T-helper 2 cell treated with Interferon-gamma antibody and Interleukin-4, amounts not matched to agents 5 μg/mL and 100 μg/mL, for 36 hours (primary cell): ENCODE measurements at regions not wholly inside any gene's neighbourhood (a gene's known extent, or its start where the extent isn't known, plus 50 kb on each side); places are given as distances from the start of the nearest gene placed in this dataset.

Experiments used
- DNase-seq: peaks from one replicate; pipeline ENCODE4 v3.0.0; 2021; ENCODE audit warnings: low spot score
- H3K27ac Mint-ChIP-seq: one replicate; pipeline ENCODE4 v1.8.0; 2021; ENCODE audit warnings: mild to moderate bottlenecking, mixed read lengths
- H3K27me3 Mint-ChIP-seq: one replicate; pipeline ENCODE4 v1.8.0; 2021; ENCODE audit warnings: low read depth, mixed read lengths
- H3K36me3 Mint-ChIP-seq: one replicate; pipeline ENCODE4 v1.8.0; 2021; ENCODE audit warnings: low read depth, mixed read lengths
- H3K4me1 Mint-ChIP-seq: one replicate; pipeline ENCODE4 v1.8.0; 2021; ENCODE audit warnings: low read depth, mixed read lengths
- H3K4me3 Mint-ChIP-seq: one replicate; pipeline ENCODE4 v1.8.0; 2022; ENCODE audit warnings: mild to moderate bottlenecking, moderate library complexity, mixed read lengths
- H3K9me3 Mint-ChIP-seq: one replicate; pipeline ENCODE4 v1.8.0; 2021; ENCODE audit warnings: mixed read lengths

GRCh38 chr11:70645537-70645936 lies 247.2 kb downstream of the CTTN start:
- Mint-ChIP-seq H3K4me3 (no peak overlapping the region), H3K36me3 (no peaks in the 10 kb centered on the region), H3K27ac (no peak overlapping the region), H3K27me3 (no peaks in the 10 kb centered on the region), H3K4me1 (no peaks in the 10 kb centered on the region), H3K9me3 (no peaks in the 10 kb centered on the region)
- DNase-seq, result no peak

GRCh38 chr11:70646272-70647049 lies 248.1 kb downstream of the CTTN start:
- Mint-ChIP-seq H3K27ac (no peak overlapping the region), H3K4me1 (no peaks in the 10 kb centered on the region), H3K4me3 (no peak overlapping the region), H3K36me3 (no peaks in the 10 kb centered on the region), H3K27me3 (no peaks in the 10 kb centered on the region), H3K9me3 (no peaks in the 10 kb centered on the region)
- DNase-seq, result no peak

GRCh38 chr11:70647188-70648166 lies 249.1 kb downstream of the CTTN start:
- no peak overlapping the region for H3K4me3 Mint-ChIP-seq
- DNase-seq, result no peak
- H3K36me3 Mint-ChIP-seq, result no peaks in the 10 kb centered on the region
- no peaks in the 10 kb centered on the region for H3K9me3 Mint-ChIP-seq
- no peaks in the 10 kb centered on the region for H3K27me3 Mint-ChIP-seq
- no peaks in the 10 kb centered on the region for H3K4me1 Mint-ChIP-seq
- H3K27ac Mint-ChIP-seq, result no peak overlapping the region

GRCh38 chr11:70650075-70650909 lies 252.0 kb downstream of the CTTN start:
- DNase-seq, result peak; percentile 16
- Mint-ChIP-seq H3K27me3 (no peaks in the 10 kb centered on the region), H3K36me3 (no peaks in the 10 kb centered on the region), H3K27ac (no peak overlapping the region), H3K4me1 (no peaks in the 10 kb centered on the region), H3K4me3 (no peak overlapping the region), H3K9me3 (no peaks in the 10 kb centered on the region)

- Mint-ChIP-seq H3K27ac (no peak overlapping the region), H3K36me3 (no peaks in the 10 kb centered on the region), H3K9me3 (no peaks in the 10 kb centered on the region), H3K27me3 (no peaks in the 10 kb centered on the region), H3K4me3 (no peak overlapping the region), H3K4me1 (no peaks in the 10 kb centered on the region)
- no peak for DNase-seq
Observed at GRCh38 chr11:70651031-70651430, 252.7 kb downstream of the CTTN start.

GRCh38 chr11:70654016-70654415 lies 255.7 kb downstream of the CTTN start:
- no peak overlapping the region for H3K4me3 Mint-ChIP-seq
- H3K4me1 Mint-ChIP-seq, result no peaks in the 10 kb centered on the region
- H3K9me3 Mint-ChIP-seq, result no peaks in the 10 kb centered on the region
- no peaks in the 10 kb centered on the region for H3K36me3 Mint-ChIP-seq
- H3K27ac Mint-ChIP-seq, result no peak overlapping the region
- no peaks in the 10 kb centered on the region for H3K27me3 Mint-ChIP-seq
- no peak for DNase-seq

- no peak for DNase-seq
- Mint-ChIP-seq H3K36me3 (no peaks in the 10 kb centered on the region), H3K9me3 (no peaks in the 10 kb centered on the region), H3K4me1 (no peaks in the 10 kb centered on the region), H3K27me3 (peaks cover 2% of the 10 kb centered on the region), H3K4me3 (no peak overlapping the region), H3K27ac (no peak overlapping the region)
Observed at GRCh38 chr11:70655816-70656215, 257.5 kb downstream of the CTTN start.

GRCh38 chr11:70656252-70656651 lies 257.9 kb downstream of the CTTN start:
- Mint-ChIP-seq H3K4me3 (no peak overlapping the region), H3K9me3 (no peaks in the 10 kb centered on the region), H3K27me3 (peaks cover 7% of the 10 kb centered on the region), H3K27ac (no peak overlapping the region), H3K4me1 (no peaks in the 10 kb centered on the region), H3K36me3 (no peaks in the 10 kb centered on the region)
- no peak for DNase-seq

- H3K27ac Mint-ChIP-seq, result no peak overlapping the region
- H3K4me3 Mint-ChIP-seq, result no peak overlapping the region
- no peaks in the 10 kb centered on the region for H3K36me3 Mint-ChIP-seq
- DNase-seq, result no peak
- no peaks in the 10 kb centered on the region for H3K9me3 Mint-ChIP-seq
- no peaks in the 10 kb centered on the region for H3K4me1 Mint-ChIP-seq
- peaks cover 22% of the 10 kb centered on the region for H3K27me3 Mint-ChIP-seq
Observed at GRCh38 chr11:70660059-70660888, 261.9 kb downstream of the CTTN start.

DNA sequence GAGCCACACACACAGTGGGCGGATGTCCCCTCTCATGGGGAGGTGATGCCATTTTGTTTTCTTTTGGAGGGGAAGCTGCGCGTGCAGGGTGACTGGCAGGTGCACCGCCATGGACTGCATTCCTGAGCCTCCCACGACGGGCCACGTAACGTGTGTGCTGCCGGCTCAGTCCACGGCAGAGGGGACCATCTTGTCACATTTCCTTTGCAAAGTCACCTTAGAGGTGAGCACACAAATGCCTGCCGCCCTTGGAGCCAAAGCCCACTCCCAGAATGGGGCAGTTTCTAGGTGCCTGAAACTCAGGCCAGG lies 262.5 kb downstream of the CTTN start:
- no peak for DNase-seq
- no peaks in the 10 kb centered on the region for H3K4me1 Mint-ChIP-seq
- no peak overlapping the region for H3K4me3 Mint-ChIP-seq
- no peaks in the 10 kb centered on the region for H3K9me3 Mint-ChIP-seq
- H3K27me3 Mint-ChIP-seq, result peaks cover 22% of the 10 kb centered on the region
- H3K36me3 Mint-ChIP-seq, result no peaks in the 10 kb centered on the region
- no peak overlapping the region for H3K27ac Mint-ChIP-seq

DNA sequence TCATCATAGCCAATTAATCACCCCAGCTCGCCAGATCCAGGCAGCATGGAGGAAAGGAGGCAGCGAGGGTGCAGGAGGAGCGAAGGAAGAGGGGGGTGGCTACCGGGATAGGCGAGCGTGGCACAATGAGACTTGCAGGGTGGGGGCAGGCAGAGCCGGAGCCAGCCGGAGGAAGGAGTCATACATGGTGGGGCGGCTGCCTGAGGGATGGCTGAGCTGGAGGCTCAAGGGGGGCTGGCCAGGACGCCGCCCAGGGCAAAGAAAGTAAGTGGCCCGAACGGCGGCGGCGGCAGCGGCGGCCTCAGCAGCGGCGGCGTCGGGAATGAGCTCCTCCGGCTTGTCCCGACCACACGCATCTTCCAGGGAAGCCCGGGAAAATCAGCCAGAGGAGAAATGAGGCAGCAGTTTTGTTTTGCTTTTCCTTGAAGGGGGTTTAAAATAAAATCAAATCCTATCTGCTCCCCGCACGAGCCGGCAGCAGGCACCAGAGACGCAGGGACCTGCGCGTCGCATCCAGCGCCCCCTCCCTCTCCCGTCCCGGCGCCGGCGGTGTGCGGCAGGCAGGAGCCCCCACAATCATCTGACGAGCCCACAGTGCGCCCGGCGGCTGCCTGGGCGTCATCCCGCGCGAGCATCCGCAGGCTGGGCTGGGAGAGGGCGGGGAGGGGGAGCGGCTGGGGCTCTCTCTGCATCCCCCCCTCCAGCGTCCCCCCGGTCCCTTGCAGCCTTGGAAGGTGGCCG lies 263.6 kb downstream of the CTTN start:
- no peak for DNase-seq
- no peaks in the 10 kb centered on the region for H3K36me3 Mint-ChIP-seq
- no peak overlapping the region for H3K4me3 Mint-ChIP-seq
- no peaks in the 10 kb centered on the region for H3K4me1 Mint-ChIP-seq
- H3K27me3 Mint-ChIP-seq, result peaks cover 22% of the 10 kb centered on the region
- H3K27ac Mint-ChIP-seq, result no peak overlapping the region
- no peaks in the 10 kb centered on the region for H3K9me3 Mint-ChIP-seq

DNA sequence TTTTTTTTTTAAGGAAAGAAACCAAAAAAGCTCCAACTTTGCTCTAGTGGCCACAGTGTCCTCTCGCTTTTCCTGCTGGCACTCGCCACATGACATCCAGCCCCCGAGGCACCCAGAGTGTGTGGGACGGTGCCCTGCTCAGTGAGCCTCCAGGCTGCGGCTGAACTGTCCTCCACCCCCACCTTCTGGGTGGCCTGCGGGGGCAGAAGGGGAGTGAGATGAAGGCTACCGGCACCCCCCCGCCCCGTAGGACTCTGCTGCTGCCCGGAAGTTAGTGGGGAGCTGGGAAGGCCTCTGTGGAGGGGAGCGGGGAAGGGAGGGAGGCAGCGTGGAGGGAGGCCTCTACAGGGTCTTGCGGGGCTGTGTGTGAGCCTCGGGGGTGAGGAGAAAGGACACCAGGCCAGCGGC lies 264.4 kb downstream of the CTTN start:
- Mint-ChIP-seq H3K4me1 (no peaks in the 10 kb centered on the region), H3K9me3 (no peaks in the 10 kb centered on the region), H3K27me3 (peaks cover 22% of the 10 kb centered on the region), H3K27ac (no peak overlapping the region), H3K4me3 (no peak overlapping the region), H3K36me3 (no peaks in the 10 kb centered on the region)
- no peak for DNase-seq

DNA sequence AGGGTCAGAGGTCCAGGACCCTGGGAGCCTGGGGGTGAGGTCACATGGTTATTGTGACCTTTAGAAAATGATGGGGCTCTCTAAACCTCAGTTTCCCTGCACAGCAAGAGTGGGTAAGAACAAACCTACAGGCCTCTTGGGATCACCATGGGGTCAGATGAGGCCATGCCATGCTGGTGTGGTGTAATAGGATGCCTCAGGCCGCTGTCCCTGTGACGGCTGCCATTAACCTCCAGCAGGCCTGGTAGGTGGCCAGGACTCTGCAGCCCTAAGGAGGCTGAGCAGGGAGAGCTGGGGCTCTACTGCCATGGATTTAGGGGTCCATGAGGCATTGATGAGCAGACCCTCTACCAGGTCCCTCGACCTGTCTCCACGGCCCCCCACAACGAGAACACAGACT lies 265.5 kb downstream of the CTTN start:
- H3K27ac Mint-ChIP-seq, result no peak overlapping the region
- no peak for DNase-seq
- H3K4me1 Mint-ChIP-seq, result no peaks in the 10 kb centered on the region
- no peaks in the 10 kb centered on the region for H3K9me3 Mint-ChIP-seq
- H3K4me3 Mint-ChIP-seq, result no peak overlapping the region
- peaks cover 22% of the 10 kb centered on the region for H3K27me3 Mint-ChIP-seq
- no peaks in the 10 kb centered on the region for H3K36me3 Mint-ChIP-seq
